AG04449 (cell line): ENCODE measurements at regions not wholly inside any gene's neighbourhood (a gene's known extent, or its start where the extent isn't known, plus 50 kb on each side); places are given as distances from the start of the nearest gene placed in this dataset.

ENCODE experiments used
- CTCF ChIA-PET: fragments of 350-600 bp; formaldehyde crosslinking; extraction: SDS; loops from one replicate; lab custom pipeline; 2021; ENCODE audit warnings: antibody characterized with exemption; lab: Yijun Ruan, JAX
- POLR2A ChIA-PET: fragments of 400-600, 350-600 bp; formaldehyde crosslinking; extraction: SDS; loops from one replicate; lab custom pipeline; 2020; ENCODE audit warnings: antibody characterized with exemption, inconsistent platforms; lab: Yijun Ruan, JAX
- DNase-seq: peaks from one replicate; pipeline ENCODE4 v3.0.0-alpha.2; 2010; ENCODE audit warnings: low read depth, low spot score
- H3K4me3 ChIP-seq: 2 replicates; pipeline ENCODE4 v1.5.1; 2011; ENCODE audit warnings: low read depth, mild to moderate bottlenecking, control low read depth, low read length
- CTCF ChIP-seq: IDR thresholded peaks from one replicate; pipeline ENCODE4 v1.5.1; 2011; ENCODE audit warnings: mild to moderate bottlenecking, moderate library complexity, low read length, control low read depth, inconsistent platforms; ENCODE audit not compliant: insufficient read depth; ENCODE audit errors: missing control alignments

GRCh38 chr6:140833408-140833807, 1299.3 kb upstream of the GJE1 start:
- TF ChIP-seq CTCF, result no peak
- no peak for DNase-seq
- no peak overlapping the region for H3K4me3 ChIP-seq
- ChIA-PET POLR2A (no interaction called here), CTCF (no interaction called here)

GRCh38 chr6:140830666-140831065, 1302.1 kb upstream of the GJE1 start:
- ChIA-PET POLR2A (no interaction called here), CTCF (no interaction called here)

GRCh38 chr6:140828856-140829255, 1303.9 kb upstream of the GJE1 start:
- ChIA-PET POLR2A (no interaction called here), CTCF (no interaction called here)
- TF ChIP-seq CTCF, result no peak

More at GRCh38 chr6:140830666-140831065, 1302.1 kb upstream of the GJE1 start:
- no peak overlapping the region for H3K4me3 ChIP-seq
- TF ChIP-seq CTCF, result no peak
- no peak for DNase-seq

GRCh38 chr6:140827593-140827992, 1305.1 kb upstream of the GJE1 start:
- no peak for TF ChIP-seq CTCF
- ChIA-PET CTCF (no interaction called here), POLR2A (no interaction called here)
- no peak for DNase-seq
- H3K4me3 ChIP-seq, result no peak overlapping the region

More at GRCh38 chr6:140828856-140829255, 1303.9 kb upstream of the GJE1 start:
- DNase-seq, result no peak
- no peak overlapping the region for H3K4me3 ChIP-seq

DNA sequence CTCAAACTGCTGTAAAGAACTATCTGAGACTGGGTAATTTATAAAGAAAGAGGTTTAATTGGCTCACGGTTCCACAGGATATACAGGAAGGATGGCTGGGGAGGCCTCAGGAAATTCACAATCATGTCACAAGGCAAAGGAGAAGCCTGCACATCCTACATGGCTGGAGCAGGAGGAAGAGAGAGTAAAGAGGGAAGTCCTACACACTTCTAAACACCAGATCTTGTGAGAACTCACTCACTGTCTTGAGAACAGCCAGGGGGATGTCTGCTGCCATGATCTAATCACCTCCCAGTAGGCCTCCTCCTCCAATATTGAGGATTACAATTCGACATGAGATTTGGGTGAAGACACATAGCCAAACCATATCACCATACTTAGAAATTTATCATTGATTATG, 1307.0 kb upstream of the GJE1 start:
- CTCF ChIA-PET, result no interaction called here
- TF ChIP-seq CTCF, result no peak
- no peak overlapping the region for H3K4me3 ChIP-seq
- POLR2A ChIA-PET, result no interaction called here
- DNase-seq, result no peak

GRCh38 chr6:140824595-140824994, 1308.1 kb upstream of the GJE1 start:
- POLR2A ChIA-PET, result no interaction called here
- TF ChIP-seq CTCF, result no peak
- CTCF ChIA-PET, result no interaction called here

More at GRCh38 chr6:140824595-140824994, 1308.1 kb upstream of the GJE1 start:
- no peak for DNase-seq
- no peak overlapping the region for H3K4me3 ChIP-seq
